OCI-LY3 (cell line): ENCODE measurements at regions not wholly inside any gene's neighbourhood (a gene's known extent, or its start where the extent isn't known, plus 50 kb on each side); places are given as distances from the start of the nearest gene placed in this dataset.

Source experiments
- EZH2phosphoT487 ChIP-seq: fragments of 200-600 bp; shearing (Covaris generic); IDR thresholded peaks from 2 replicates; pipeline ENCODE4 v1.6.1; 2018; ENCODE audit warnings: antibody characterized with exemption, mixed run types, low read depth
- TF ChIP-seq, protein P1 (sequence below): fragments of 200-600, 300-600 bp; sonication (generic); IDR thresholded peaks from 2 replicates; pipeline ENCODE4 v1.5.1; 2014; ENCODE audit warnings: antibody characterized with exemption, low read length, low read depth

GRCh38 chr3:170780955-170781354, 89.0 kb downstream of the RPL22L1 start:
- TF ChIP-seq, protein P1, sequence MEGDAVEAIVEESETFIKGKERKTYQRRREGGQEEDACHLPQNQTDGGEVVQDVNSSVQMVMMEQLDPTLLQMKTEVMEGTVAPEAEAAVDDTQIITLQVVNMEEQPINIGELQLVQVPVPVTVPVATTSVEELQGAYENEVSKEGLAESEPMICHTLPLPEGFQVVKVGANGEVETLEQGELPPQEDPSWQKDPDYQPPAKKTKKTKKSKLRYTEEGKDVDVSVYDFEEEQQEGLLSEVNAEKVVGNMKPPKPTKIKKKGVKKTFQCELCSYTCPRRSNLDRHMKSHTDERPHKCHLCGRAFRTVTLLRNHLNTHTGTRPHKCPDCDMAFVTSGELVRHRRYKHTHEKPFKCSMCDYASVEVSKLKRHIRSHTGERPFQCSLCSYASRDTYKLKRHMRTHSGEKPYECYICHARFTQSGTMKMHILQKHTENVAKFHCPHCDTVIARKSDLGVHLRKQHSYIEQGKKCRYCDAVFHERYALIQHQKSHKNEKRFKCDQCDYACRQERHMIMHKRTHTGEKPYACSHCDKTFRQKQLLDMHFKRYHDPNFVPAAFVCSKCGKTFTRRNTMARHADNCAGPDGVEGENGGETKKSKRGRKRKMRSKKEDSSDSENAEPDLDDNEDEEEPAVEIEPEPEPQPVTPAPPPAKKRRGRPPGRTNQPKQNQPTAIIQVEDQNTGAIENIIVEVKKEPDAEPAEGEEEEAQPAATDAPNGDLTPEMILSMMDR: no peak
- TF ChIP-seq EZH2phosphoT487: no peak
